ENCODE measurements at regions not wholly inside any gene's neighbourhood (a gene's known extent, or its start where the extent isn't known, plus 50 kb on each side); places are given as distances from the start of the nearest gene placed in this dataset.
A peak's percentile ranks its signal among the peaks of the same experiment; 100 is the strongest.

- Histone ChIP-seq H3K9me3 (ENCODE audit: low read depth) (no peaks in the 10 kb centered on the region), H3K36me3 (replicated peaks; ENCODE audit: insufficient read depth, low read depth) (no peaks in the 10 kb centered on the region), H2AFZ (no peak overlapping the region), H3K4me3 (no peak overlapping the region), H3K9me2 (replicated peaks; ENCODE audit: insufficient read depth) (no peaks in the 10 kb centered on the region), H3K27me3 (no peaks in the 10 kb centered on the region), H3K27ac (peak overlapping the region; percentile 2), H4K20me1 (ENCODE audit: insufficient read depth, poor library complexity, severe bottlenecking) (no peaks in the 10 kb centered on the region), H3K4me2 (peak overlapping the region; percentile 3), H3K4me1 (ENCODE audit: insufficient read depth) (peaks cover 7% of the 10 kb centered on the region), H3K79me2 (no peaks in the 10 kb centered on the region)
- TF ChIP-seq CTCF (IDR thresholded peaks at IDR 0.05; ENCODE audit: poor library complexity), result no peak
- no peak for TF ChIP-seq EZH2 (IDR thresholded peaks at IDR 0.05; ENCODE audit: borderline replicate concordance)
- TF ChIP-seq EZH2phosphoT487 (IDR thresholded peaks at IDR 0.05; ENCODE audit: low read depth, severe bottlenecking, unreplicated experiment), result no peak
- DNase-seq (ENCODE audit: low spot score), result no peak
- WGBS (ENCODE audit: low lambda C conversion rate, missing lambda C conversion rate), result 52% methylated on average over 14 of the region's 14 CpGs
These were observed 151.0 kb upstream of the MSX2 start for GRCh38 chr5:174573221-174573994.

- H3K36me3 ChIP-seq (replicated peaks; ENCODE audit: insufficient read depth, low read depth), result no peaks in the 10 kb centered on the region
- no peak overlapping the region for H3K4me3 ChIP-seq
- H3K4me2 ChIP-seq, result no peak overlapping the region
- no peaks in the 10 kb centered on the region for H3K9me3 ChIP-seq (ENCODE audit: low read depth)
- H3K27me3 ChIP-seq, result no peaks in the 10 kb centered on the region
- no peak for DNase-seq (ENCODE audit: low spot score)
- H3K9me2 ChIP-seq (replicated peaks; ENCODE audit: insufficient read depth), result no peaks in the 10 kb centered on the region
- 51% methylated on average over 2 of the region's 2 CpGs for WGBS (ENCODE audit: low lambda C conversion rate, missing lambda C conversion rate)
- no peaks in the 10 kb centered on the region for H4K20me1 ChIP-seq (ENCODE audit: insufficient read depth, poor library complexity, severe bottlenecking)
- H2AFZ ChIP-seq, result no peak overlapping the region
- peaks cover 7% of the 10 kb centered on the region for H3K4me1 ChIP-seq (ENCODE audit: insufficient read depth)
- H3K79me2 ChIP-seq, result no peaks in the 10 kb centered on the region
- H3K27ac ChIP-seq, result no peak overlapping the region
- TF ChIP-seq EZH2phosphoT487 (IDR thresholded peaks at IDR 0.05; ENCODE audit: low read depth, severe bottlenecking, unreplicated experiment) (no peak), CTCF (IDR thresholded peaks at IDR 0.05; ENCODE audit: poor library complexity) (no peak), EZH2 (IDR thresholded peaks at IDR 0.05; ENCODE audit: borderline replicate concordance) (no peak)
These were observed 149.3 kb upstream of the MSX2 start for GRCh38 chr5:174575043-174575442.

GRCh38 chr5:174576042-174576441 is 148.3 kb upstream of the MSX2 start:
- Histone ChIP-seq H3K9me2 (replicated peaks; ENCODE audit: insufficient read depth) (no peaks in the 10 kb centered on the region), H2AFZ (no peak overlapping the region), H3K4me2 (no peak overlapping the region), H3K27ac (no peak overlapping the region), H3K9me3 (ENCODE audit: low read depth) (no peaks in the 10 kb centered on the region), H3K4me3 (no peak overlapping the region), H3K27me3 (no peaks in the 10 kb centered on the region), H3K36me3 (replicated peaks; ENCODE audit: insufficient read depth, low read depth) (no peaks in the 10 kb centered on the region), H3K79me2 (no peaks in the 10 kb centered on the region), H3K4me1 (ENCODE audit: insufficient read depth) (peaks cover 7% of the 10 kb centered on the region), H4K20me1 (ENCODE audit: insufficient read depth, poor library complexity, severe bottlenecking) (no peaks in the 10 kb centered on the region)
- no peak for TF ChIP-seq CTCF (IDR thresholded peaks at IDR 0.05; ENCODE audit: poor library complexity)
- no peak for TF ChIP-seq EZH2phosphoT487 (IDR thresholded peaks at IDR 0.05; ENCODE audit: low read depth, severe bottlenecking, unreplicated experiment)
- TF ChIP-seq EZH2 (IDR thresholded peaks at IDR 0.05; ENCODE audit: borderline replicate concordance), result no peak
- no peak for DNase-seq (ENCODE audit: low spot score)
- WGBS (ENCODE audit: low lambda C conversion rate, missing lambda C conversion rate), result 97% methylated on average over 6 of the region's 6 CpGs
